H1 (cell line): ENCODE measurements at regions not wholly inside any gene's neighbourhood (a gene's known extent, or its start where the extent isn't known, plus 50 kb on each side); places are given as distances from the start of the nearest gene placed in this dataset.

Experiments used
- ATF2 ChIP-seq: IDR thresholded peaks from 2 replicates; pipeline ENCODE4 v1.6.1; 2012; ENCODE audit warnings: low read length, inconsistent platforms
- EP300 ChIP-seq, 2 experiments: IDR thresholded peaks; 1 replicate in 1 of 2; 2 replicates in 1 of 2; pipeline ENCODE4 v1.6.1; 2011 to 2012; ENCODE audit warnings: low read depth in 2 of 2, low read length in 2 of 2, mild to moderate bottlenecking in 2 of 2, borderline replicate concordance in 1 of 2, inconsistent platforms in 1 of 2, moderate library complexity in 1 of 2
- EZH2 ChIP-seq: fragments of 200-600 bp; sonication (generic); IDR thresholded peaks from 2 replicates; pipeline ENCODE4 v1.7.1; 2012; ENCODE audit warnings: low read depth, mild to moderate bottlenecking, moderate library complexity, low read length, inconsistent platforms; ENCODE audit not compliant: severe bottlenecking
- JUN ChIP-seq: IDR thresholded peaks from 2 replicates; pipeline ENCODE4 v1.6.1; 2011; ENCODE audit warnings: low read depth, mild to moderate bottlenecking, improper control_type of control experiment, low read length
- JUND ChIP-seq: IDR thresholded peaks from 2 replicates; pipeline ENCODE4 v1.6.1; 2011; ENCODE audit warnings: mild to moderate bottlenecking, improper control_type of control experiment, low read length
- KDM4A ChIP-seq: IDR thresholded peaks from one replicate; pipeline ENCODE4 v1.7.1; 2012; ENCODE audit warnings: low read depth, mild to moderate bottlenecking, moderate library complexity, low read length, inconsistent platforms; ENCODE audit not compliant: severe bottlenecking
- NANOG ChIP-seq: IDR thresholded peaks from 2 replicates; pipeline ENCODE4 v1.6.1; 2011; ENCODE audit warnings: low read length, low read depth, mild to moderate bottlenecking, inconsistent platforms; ENCODE audit not compliant: insufficient read depth, poor library complexity, severe bottlenecking
- NRF1 ChIP-seq: IDR thresholded peaks from 2 replicates; pipeline ENCODE4 v1.6.1; 2011; ENCODE audit warnings: mild to moderate bottlenecking, low read depth, low read length, improper control_type of control experiment
- SP4 ChIP-seq: IDR thresholded peaks from 2 replicates; pipeline ENCODE4 v1.6.1; 2012; ENCODE audit warnings: low read length, inconsistent platforms

- no peak for TF ChIP-seq ATF2
- no peak for TF ChIP-seq EP300 (IDR thresholded peaks at IDR 0.05; ENCODE audit: borderline replicate concordance in 1 of 2, low read depth in 2 of 2, low read length in 2 of 2)
- no peak for TF ChIP-seq KDM4A
- TF ChIP-seq NANOG: no peak
- no peak for TF ChIP-seq SP4
- no peak for TF ChIP-seq NRF1
- TF ChIP-seq JUND: no peak
- TF ChIP-seq JUN: no peak
- TF ChIP-seq EZH2: no peak
- TF ChIP-seq, all 59 proteins: peak for 0
Observed at GRCh38 chr11:70816156-70816678, 417.9 kb downstream of the CTTN start (continued).
